HG03439 (cell line): ENCODE measurements at regions not wholly inside any gene's neighbourhood (a gene's known extent, or its start where the extent isn't known, plus 50 kb on each side); places are given as distances from the start of the nearest gene placed in this dataset.
"Not testable (repeated sequence)": the region's sequence is repeated elsewhere in the genome, so short reads cannot be mapped to it uniquely, and the experiment has no call there.

Experiments used
- ATAC-seq: cut with Tn5 transposase; IDR thresholded peaks from one replicate; pipeline ENCODE4 v1.9.1; 2021; ENCODE audit warnings: mild to moderate bottlenecking, moderate library complexity; ENCODE audit not compliant: unreplicated experiment

GRCh38 chr18:22563164-22563583 is 145.5 kb upstream of the CTAGE1 start:
- ATAC-seq, result no peak

GRCh38 chr18:22564036-22564435 is 146.3 kb upstream of the CTAGE1 start:
- no peak for ATAC-seq

- ATAC-seq, result no peak
Observed at GRCh38 chr18:22566703-22567420, 149.1 kb upstream of the CTAGE1 start.

- ATAC-seq, result no peak
Observed at GRCh38 chr18:22567794-22568193, 150.1 kb upstream of the CTAGE1 start.

- no peak for ATAC-seq
Observed at GRCh38 chr18:22570492-22570891, 152.8 kb upstream of the CTAGE1 start.

DNA sequence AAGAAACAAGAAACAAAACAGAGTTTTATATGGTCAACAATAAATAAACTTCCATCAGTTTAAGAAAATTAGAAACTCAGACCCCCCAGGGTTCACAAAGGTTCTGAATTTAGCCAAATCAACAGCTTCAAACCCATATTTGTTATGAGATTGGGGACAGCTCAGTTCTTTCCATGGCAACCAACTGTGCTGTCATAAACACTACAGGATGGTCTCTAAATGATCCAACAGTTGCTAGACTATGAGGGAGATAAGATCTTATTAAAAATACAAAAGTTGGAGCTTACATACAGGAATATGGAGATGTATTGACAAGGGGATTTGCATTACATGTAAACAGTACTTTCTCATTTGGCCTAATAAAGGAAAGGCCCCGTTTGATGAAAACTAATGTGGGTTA is 154.6 kb upstream of the CTAGE1 start:
- ATAC-seq, result no peak

- ATAC-seq, result no peak
Observed at GRCh38 chr18:22579271-22579670, 161.6 kb upstream of the CTAGE1 start.

DNA sequence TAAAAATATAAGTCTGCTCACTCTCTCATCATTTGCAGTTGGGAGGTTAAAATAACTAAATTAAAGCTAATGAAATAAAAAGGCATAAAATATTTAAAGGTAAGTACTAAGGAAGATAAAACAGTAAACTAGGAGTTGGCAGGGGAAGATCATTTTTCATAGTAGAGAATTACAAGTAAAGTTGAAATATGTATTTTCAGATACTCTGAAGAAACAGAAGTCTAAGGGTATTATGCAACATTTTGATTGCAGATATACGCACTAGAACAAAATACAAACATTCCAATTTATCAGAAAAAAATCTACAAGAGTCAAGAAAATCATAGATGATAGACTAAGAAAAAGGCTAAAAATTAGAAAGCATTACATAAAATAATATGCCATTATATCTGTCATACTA is 167.6 kb upstream of the CTAGE1 start:
- ATAC-seq, result no peak

DNA sequence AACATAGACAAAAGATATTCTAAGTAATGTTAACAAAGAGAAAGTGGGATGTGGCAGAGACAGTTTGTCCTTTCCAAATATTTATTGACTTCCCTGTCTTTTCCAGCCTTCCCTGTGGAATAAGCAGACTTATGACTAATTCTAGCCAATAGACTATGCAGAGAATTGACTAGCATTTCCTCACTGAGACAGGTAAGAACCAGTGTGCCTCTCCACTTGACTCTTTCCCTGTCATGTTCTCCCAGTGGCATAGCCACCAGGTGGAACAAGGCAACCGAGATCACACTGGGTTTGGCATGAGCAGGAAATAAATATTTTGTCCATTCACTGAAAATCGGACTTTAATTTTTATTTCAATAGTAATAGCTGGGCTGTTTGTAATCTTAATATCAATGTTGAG is 168.1 kb upstream of the CTAGE1 start:
- no peak for ATAC-seq

GRCh38 chr18:22591222-22591621 is 173.5 kb upstream of the CTAGE1 start:
- no peak for ATAC-seq

GRCh38 chr18:22594155-22594690 is 176.5 kb upstream of the CTAGE1 start:
- no peak for ATAC-seq

- ATAC-seq, result no peak
Observed at GRCh38 chr18:22601481-22601880, 183.8 kb upstream of the CTAGE1 start.

DNA sequence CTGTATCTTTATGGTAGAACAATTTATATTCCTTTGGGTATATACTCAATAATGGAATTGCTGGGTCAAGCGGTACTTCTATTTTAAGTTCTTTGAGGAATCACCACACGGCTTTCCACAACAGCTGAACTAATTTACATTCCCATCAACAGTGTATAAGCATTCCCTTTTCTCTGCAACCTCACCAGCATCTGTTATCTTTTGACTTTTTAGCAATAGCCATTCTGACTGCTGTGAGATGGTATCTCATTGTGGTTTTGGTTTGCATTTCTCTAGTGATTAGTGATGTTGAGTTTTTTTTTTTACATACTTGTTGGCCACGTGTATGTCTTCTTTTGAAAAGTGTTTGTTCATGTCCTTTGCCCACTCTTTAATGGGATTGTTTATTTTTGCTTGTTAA is 184.7 kb upstream of the CTAGE1 start:
- ATAC-seq, result not testable (repeated sequence)

GRCh38 chr18:22603902-22604301 is 186.2 kb upstream of the CTAGE1 start:
- no peak for ATAC-seq

- no peak for ATAC-seq
Observed at GRCh38 chr18:22604390-22604985, 186.8 kb upstream of the CTAGE1 start.

- no peak for ATAC-seq
Observed at GRCh38 chr18:22604986-22605421, 187.3 kb upstream of the CTAGE1 start.

- ATAC-seq, result no peak
Observed at GRCh38 chr18:22605736-22606135, 188.0 kb upstream of the CTAGE1 start.

- no peak for ATAC-seq
Observed at GRCh38 chr18:22606563-22607283, 189.0 kb upstream of the CTAGE1 start.

GRCh38 chr18:22607284-22607635 is 189.5 kb upstream of the CTAGE1 start:
- ATAC-seq, result no peak

- ATAC-seq, result no peak
Observed at GRCh38 chr18:22608847-22609246, 191.1 kb upstream of the CTAGE1 start.

DNA sequence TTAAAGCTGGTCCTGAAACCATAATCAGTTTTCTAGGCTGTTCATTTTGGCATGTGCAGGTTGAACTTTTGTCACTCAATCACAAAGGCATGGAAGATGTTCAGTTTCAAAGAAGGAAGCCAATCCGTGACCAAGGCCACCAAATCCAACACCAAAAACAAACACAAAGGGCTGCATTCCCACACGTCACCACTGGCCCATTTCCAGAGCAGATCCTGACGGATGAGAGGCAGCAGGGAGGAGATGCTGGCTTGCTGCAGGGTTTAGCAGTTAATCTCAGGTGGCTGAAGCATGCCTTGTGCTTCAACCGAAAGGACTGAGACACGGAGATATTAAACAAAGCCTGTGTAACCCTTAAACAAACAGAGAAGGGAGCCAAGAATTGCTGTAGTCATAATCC is 191.9 kb upstream of the CTAGE1 start:
- no peak for ATAC-seq
